K562 (cell line): ENCODE measurements at regions not wholly inside any gene's neighbourhood (a gene's known extent, or its start where the extent isn't known, plus 50 kb on each side); places are given as distances from the start of the nearest gene placed in this dataset.

Experiments used
- MYC ChIP-seq, 2 experiments: fragments of 250-450 bp in 1 of 2; sonication (Bioruptor Pico) in 1 of 2; IDR thresholded peaks; 2 replicates each; pipeline versions ENCODE4 v1.5.1 to v1.6.1; 2012 to 2021; ENCODE audit warnings: low read depth in 2 of 2, borderline replicate concordance in 1 of 2, improper control_type of control experiment in 1 of 2, low read length in 1 of 2, mild to moderate bottlenecking in 1 of 2, moderate library complexity in 1 of 2
- NR2C2 ChIP-seq, 2 experiments: fragments of 200-800 bp in 1 of 2; sonication (Bioruptor generic) in 1 of 2; sonication (generic) in 1 of 2; formaldehyde crosslinking in 1 of 2; IDR thresholded peaks; 2 replicates each; pipeline versions ENCODE4 v1.6.1 to v1.8.0; 2016 to 2022; ENCODE audit warnings: mild to moderate bottlenecking in 1 of 2, missing compliant biosample characterization in 1 of 2, missing genetic modification characterization in 1 of 2, missing genetic modification reagents in 1 of 2
- PBX2 ChIP-seq, 2 experiments: IDR thresholded peaks in 1 of 2; conservative IDR thresholded peaks in 1 of 2; 2 replicates each; pipeline ENCODE4 v1.6.1; 2016; ENCODE audit warnings: low read depth in 2 of 2, mild to moderate bottlenecking in 1 of 2, missing compliant biosample characterization in 1 of 2, missing genetic modification characterization in 1 of 2, moderate library complexity in 1 of 2
- POLR2AphosphoS5 ChIP-seq: IDR thresholded peaks from 2 replicates; pipeline ENCODE4 v1.6.1; 2011; ENCODE audit warnings: mild to moderate bottlenecking, low read depth, low read length, moderate library complexity; ENCODE audit not compliant: control insufficient read depth, insufficient read depth
- REST ChIP-seq, 2 experiments: fragments of 450-650 bp; formaldehyde crosslinking in 1 of 2; IDR thresholded peaks; 2 replicates each; pipeline versions ENCODE4 v1.4.0 to v1.6.1; 2014 to 2020; ENCODE audit warnings: mild to moderate bottlenecking in 2 of 2, borderline replicate concordance in 1 of 2, low read depth in 1 of 2
- TAF7 ChIP-seq: fragments of 450-650 bp; IDR thresholded peaks from 2 replicates; pipeline ENCODE4 v1.6.1; 2016; ENCODE audit warnings: missing genetic modification characterization, missing compliant biosample characterization
- THAP12 ChIP-seq: fragments of 250-450 bp; sonication (Bioruptor Pico); IDR thresholded peaks from 2 replicates; pipeline ENCODE4 v1.9.0; 2021; ENCODE audit warnings: mild to moderate bottlenecking, inconsistent platforms
- ZBTB33 ChIP-seq: sonication (generic); formaldehyde crosslinking; IDR thresholded peaks from 2 replicates; pipeline ENCODE4 v1.8.1; 2023; ENCODE audit warnings: mild to moderate bottlenecking, missing genetic modification reagents
- ZFP36 ChIP-seq: fragments of 150-350 bp; IDR thresholded peaks from 2 replicates; pipeline ENCODE4 v1.6.1; 2018; ENCODE audit warnings: low read length, low read depth; ENCODE audit not compliant: partially characterized antibody

- TF ChIP-seq PBX2 (CRISPR knock-in tag; IDR thresholded peaks at IDR 0.05; ENCODE audit: low read depth) = no peak
- TF ChIP-seq PBX2 (tag; conservative IDR thresholded peaks at IDR 0.05; ENCODE audit: low read depth) = no peak
- no peak for TF ChIP-seq ZFP36
- TF ChIP-seq MYC (IDR thresholded peaks at IDR 0.05; ENCODE audit: low read depth, low read length) = no peak
- TF ChIP-seq MYC (CRISPR knock-in tag; IDR thresholded peaks at IDR 0.05; ENCODE audit: borderline replicate concordance, low read depth) = no peak
- no peak for TF ChIP-seq REST (IDR thresholded peaks at IDR 0.05; ENCODE audit: borderline replicate concordance)
- TF ChIP-seq REST (CRISPR knock-in tag; IDR thresholded peaks at IDR 0.05; ENCODE audit: low read depth) = no peak
- no peak for TF ChIP-seq NR2C2 (CRISPR knock-in tag; IDR thresholded peaks at IDR 0.05)
- TF ChIP-seq NR2C2 (tag; IDR thresholded peaks at IDR 0.05) = no peak
- no peak for TF ChIP-seq TAF7 (tag)
- TF ChIP-seq THAP12 = no peak
- TF ChIP-seq ZBTB33 (CRISPR knock-in tag) = no peak
- TF ChIP-seq POLR2AphosphoS5 = no peak
These were observed 184.6 kb downstream of the TMEM132E start for GRCh38 chr17:34763728-34764665.
